ENCODE measurements at regions not wholly inside any gene's neighbourhood (a gene's known extent, or its start where the extent isn't known, plus 50 kb on each side); places are given as distances from the start of the nearest gene placed in this dataset.

GRCh38 chr6:103455275-103455674 lies 1404.4 kb downstream of the HACE1 start:
- no peak overlapping the region for H3K27ac ChIP-seq (ENCODE audit: low read length)
- H3K9me2 ChIP-seq (ENCODE audit: insufficient read depth, low read length) = no peaks in the 10 kb centered on the region
- TF ChIP-seq, protein P1, sequence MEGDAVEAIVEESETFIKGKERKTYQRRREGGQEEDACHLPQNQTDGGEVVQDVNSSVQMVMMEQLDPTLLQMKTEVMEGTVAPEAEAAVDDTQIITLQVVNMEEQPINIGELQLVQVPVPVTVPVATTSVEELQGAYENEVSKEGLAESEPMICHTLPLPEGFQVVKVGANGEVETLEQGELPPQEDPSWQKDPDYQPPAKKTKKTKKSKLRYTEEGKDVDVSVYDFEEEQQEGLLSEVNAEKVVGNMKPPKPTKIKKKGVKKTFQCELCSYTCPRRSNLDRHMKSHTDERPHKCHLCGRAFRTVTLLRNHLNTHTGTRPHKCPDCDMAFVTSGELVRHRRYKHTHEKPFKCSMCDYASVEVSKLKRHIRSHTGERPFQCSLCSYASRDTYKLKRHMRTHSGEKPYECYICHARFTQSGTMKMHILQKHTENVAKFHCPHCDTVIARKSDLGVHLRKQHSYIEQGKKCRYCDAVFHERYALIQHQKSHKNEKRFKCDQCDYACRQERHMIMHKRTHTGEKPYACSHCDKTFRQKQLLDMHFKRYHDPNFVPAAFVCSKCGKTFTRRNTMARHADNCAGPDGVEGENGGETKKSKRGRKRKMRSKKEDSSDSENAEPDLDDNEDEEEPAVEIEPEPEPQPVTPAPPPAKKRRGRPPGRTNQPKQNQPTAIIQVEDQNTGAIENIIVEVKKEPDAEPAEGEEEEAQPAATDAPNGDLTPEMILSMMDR (IDR thresholded peaks at IDR 0.05; ENCODE audit: poor library complexity, severe bottlenecking) = no peak
- TF ChIP-seq MXI1 (conservative IDR thresholded peaks at IDR 0.05; ENCODE audit: poor library complexity, severe bottlenecking) = no peak
- TF ChIP-seq EZH2 (IDR thresholded peaks at IDR 0.05; ENCODE audit: borderline replicate concordance, insufficient read depth, low read length, poor library complexity, severe bottlenecking) = no peak
- no peak for TF ChIP-seq TAF1 (IDR thresholded peaks at IDR 0.05; ENCODE audit: low read depth)
- no peak for TF ChIP-seq REST (IDR thresholded peaks at IDR 0.05; ENCODE audit: borderline replicate concordance)
- no peak for TF ChIP-seq RAD21 (conservative IDR thresholded peaks at IDR 0.05)
- TF ChIP-seq SMC3 (conservative IDR thresholded peaks at IDR 0.05; ENCODE audit: poor library complexity) = no peak
- TF ChIP-seq POLR2AphosphoS5 (IDR thresholded peaks at IDR 0.05) = no peak
- no peak for TF ChIP-seq EP300 (conservative IDR thresholded peaks at IDR 0.05; ENCODE audit: poor library complexity, severe bottlenecking)
- no peaks in the 10 kb centered on the region for H3K9me3 ChIP-seq (ENCODE audit: low read length)
- H2AFZ ChIP-seq (ENCODE audit: low read depth, low read length) = no peak overlapping the region
- no peak overlapping the region for H3K9ac ChIP-seq (ENCODE audit: low read length)
- no peaks in the 10 kb centered on the region for H3F3A ChIP-seq (ENCODE audit: insufficient read depth, low read length, poor library complexity, severe bottlenecking)
- no peak overlapping the region for H3K4me2 ChIP-seq (ENCODE audit: low read length)
- no peaks in the 10 kb centered on the region for H3K79me2 ChIP-seq (replicated peaks; ENCODE audit: insufficient read depth, low read length)
- H3K4me3 ChIP-seq (ENCODE audit: low read length) = no peak overlapping the region
- no peaks in the 10 kb centered on the region for H3K36me3 ChIP-seq (ENCODE audit: insufficient read depth, low read length)
- H3K27me3 ChIP-seq (ENCODE audit: insufficient read depth, low read depth, low read length) = no peaks in the 10 kb centered on the region
- no peaks in the 10 kb centered on the region for H4K20me1 ChIP-seq (ENCODE audit: insufficient read depth)

DNA sequence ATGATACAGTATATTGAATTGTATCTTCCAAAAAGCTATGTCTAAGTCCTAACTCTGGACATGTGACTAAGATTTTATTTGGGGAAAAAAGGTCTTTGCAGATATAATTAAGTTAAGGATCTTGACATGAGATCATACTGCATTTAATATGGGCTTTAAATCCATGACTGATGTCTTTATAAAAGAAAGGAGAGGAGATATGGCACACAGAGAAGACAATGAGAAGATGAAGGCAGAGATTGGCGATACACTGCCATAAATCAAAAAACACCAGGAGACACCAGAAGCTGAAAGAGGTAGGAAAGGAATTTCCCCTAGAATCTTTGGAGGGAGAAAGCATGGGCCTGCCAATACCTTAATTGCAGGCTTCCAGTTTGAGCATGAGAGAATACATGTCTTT lies 1450.2 kb downstream of the HACE1 start:
- H4K20me1 ChIP-seq (ENCODE audit: insufficient read depth) = no peaks in the 10 kb centered on the region
- no peak overlapping the region for H2AFZ ChIP-seq (ENCODE audit: low read depth, low read length)
- H3K27ac ChIP-seq (ENCODE audit: low read length) = no peak overlapping the region
- H3K36me3 ChIP-seq (ENCODE audit: insufficient read depth, low read length) = no peaks in the 10 kb centered on the region
- H3K27me3 ChIP-seq (ENCODE audit: insufficient read depth, low read depth, low read length) = no peaks in the 10 kb centered on the region
- no peak overlapping the region for H3K4me2 ChIP-seq (ENCODE audit: low read length)
- H3K79me2 ChIP-seq (replicated peaks; ENCODE audit: insufficient read depth, low read length) = no peaks in the 10 kb centered on the region
- no peaks in the 10 kb centered on the region for H3K9me3 ChIP-seq (ENCODE audit: low read length)
- no peak overlapping the region for H3K4me3 ChIP-seq (ENCODE audit: low read length)
- H3K9ac ChIP-seq (ENCODE audit: low read length) = no peak overlapping the region
- no peaks in the 10 kb centered on the region for H3K9me2 ChIP-seq (ENCODE audit: insufficient read depth, low read length)
- no peak for TF ChIP-seq EP300 (conservative IDR thresholded peaks at IDR 0.05; ENCODE audit: poor library complexity, severe bottlenecking)
- TF ChIP-seq SMC3 (conservative IDR thresholded peaks at IDR 0.05; ENCODE audit: poor library complexity) = no peak
- TF ChIP-seq, protein P1 (IDR thresholded peaks at IDR 0.05; ENCODE audit: poor library complexity, severe bottlenecking) = no peak
- no peak for TF ChIP-seq REST (IDR thresholded peaks at IDR 0.05; ENCODE audit: borderline replicate concordance)
- TF ChIP-seq EZH2 (IDR thresholded peaks at IDR 0.05; ENCODE audit: borderline replicate concordance, insufficient read depth, low read length, poor library complexity, severe bottlenecking) = no peak
- H3F3A ChIP-seq (ENCODE audit: insufficient read depth, low read length, poor library complexity, severe bottlenecking) = no peaks in the 10 kb centered on the region
